Hepatocyte (in vitro differentiated cells): ENCODE measurements at regions not wholly inside any gene's neighbourhood (a gene's known extent, or its start where the extent isn't known, plus 50 kb on each side); places are given as distances from the start of the nearest gene placed in this dataset.

ENCODE experiments used
- EZH2 ChIP-seq: fragments of 200-600 bp; sonication (generic); IDR thresholded peaks from 2 replicates; pipeline ENCODE4 v1.6.1; 2016; ENCODE audit warnings: antibody characterized with exemption, mild to moderate bottlenecking, borderline replicate concordance
- TF ChIP-seq, protein P1 (sequence below): fragments of 200-600 bp; sonication (generic); IDR thresholded peaks from 2 replicates; pipeline ENCODE4 v1.5.1; 2016; ENCODE audit warnings: antibody characterized with exemption, mild to moderate bottlenecking; ENCODE audit not compliant: poor library complexity

DNA sequence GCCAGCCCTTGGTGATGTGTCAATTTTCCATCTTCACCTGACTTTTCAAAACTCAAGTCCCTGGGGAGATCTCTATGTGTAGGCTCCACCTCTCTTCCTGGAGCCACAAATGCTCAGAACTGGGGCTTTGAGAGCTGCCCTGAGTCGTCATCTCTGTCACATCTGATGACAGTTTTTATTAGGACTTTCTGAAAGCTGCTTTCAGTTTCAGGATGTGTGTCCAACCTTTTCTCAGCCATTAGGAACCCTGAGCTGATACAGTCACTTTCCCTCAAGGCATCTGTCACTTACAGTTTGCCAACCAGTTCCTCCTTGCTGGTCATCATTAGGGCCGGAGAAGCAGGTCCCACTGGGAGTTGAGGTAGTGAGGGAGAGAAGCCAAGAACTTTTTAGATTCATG is 365.9 kb upstream of the CHD6 start:
- no peak for TF ChIP-seq EZH2
- TF ChIP-seq, protein P1, sequence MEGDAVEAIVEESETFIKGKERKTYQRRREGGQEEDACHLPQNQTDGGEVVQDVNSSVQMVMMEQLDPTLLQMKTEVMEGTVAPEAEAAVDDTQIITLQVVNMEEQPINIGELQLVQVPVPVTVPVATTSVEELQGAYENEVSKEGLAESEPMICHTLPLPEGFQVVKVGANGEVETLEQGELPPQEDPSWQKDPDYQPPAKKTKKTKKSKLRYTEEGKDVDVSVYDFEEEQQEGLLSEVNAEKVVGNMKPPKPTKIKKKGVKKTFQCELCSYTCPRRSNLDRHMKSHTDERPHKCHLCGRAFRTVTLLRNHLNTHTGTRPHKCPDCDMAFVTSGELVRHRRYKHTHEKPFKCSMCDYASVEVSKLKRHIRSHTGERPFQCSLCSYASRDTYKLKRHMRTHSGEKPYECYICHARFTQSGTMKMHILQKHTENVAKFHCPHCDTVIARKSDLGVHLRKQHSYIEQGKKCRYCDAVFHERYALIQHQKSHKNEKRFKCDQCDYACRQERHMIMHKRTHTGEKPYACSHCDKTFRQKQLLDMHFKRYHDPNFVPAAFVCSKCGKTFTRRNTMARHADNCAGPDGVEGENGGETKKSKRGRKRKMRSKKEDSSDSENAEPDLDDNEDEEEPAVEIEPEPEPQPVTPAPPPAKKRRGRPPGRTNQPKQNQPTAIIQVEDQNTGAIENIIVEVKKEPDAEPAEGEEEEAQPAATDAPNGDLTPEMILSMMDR = no peak
